ENCODE measurements at regions not wholly inside any gene's neighbourhood (a gene's known extent, or its start where the extent isn't known, plus 50 kb on each side); places are given as distances from the start of the nearest gene placed in this dataset.

DNA sequence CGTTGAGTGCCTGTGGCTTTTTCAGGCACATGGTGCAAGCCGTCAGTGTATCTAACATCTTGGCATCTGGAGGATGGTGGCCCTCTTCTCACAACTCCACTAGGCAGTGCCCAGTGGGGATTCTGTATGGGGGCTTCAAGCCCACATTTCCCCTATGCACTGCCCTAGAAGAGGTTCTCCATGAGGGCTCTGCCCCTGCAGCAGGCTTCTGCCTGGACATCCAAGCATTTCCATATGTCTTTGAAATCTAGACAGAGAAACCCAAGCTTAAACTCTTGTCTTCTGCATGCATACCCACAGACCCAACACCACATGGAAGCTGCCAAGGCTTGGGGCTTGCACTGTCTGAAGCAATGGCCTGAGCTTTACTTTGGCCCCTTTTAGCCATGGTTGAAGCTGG lies 146.4 kb downstream of the ARL4A start:
- TF ChIP-seq RAD21 (IDR thresholded peaks at IDR 0.05) (no peak), HNF4A (conservative IDR thresholded peaks at IDR 0.05) (no peak), GABPA (IDR thresholded peaks at IDR 0.05 in 1 of 2, conservative IDR thresholded peaks at IDR 0.05 in 1 of 2) (no peak)
- TF ChIP-seq, protein P1, sequence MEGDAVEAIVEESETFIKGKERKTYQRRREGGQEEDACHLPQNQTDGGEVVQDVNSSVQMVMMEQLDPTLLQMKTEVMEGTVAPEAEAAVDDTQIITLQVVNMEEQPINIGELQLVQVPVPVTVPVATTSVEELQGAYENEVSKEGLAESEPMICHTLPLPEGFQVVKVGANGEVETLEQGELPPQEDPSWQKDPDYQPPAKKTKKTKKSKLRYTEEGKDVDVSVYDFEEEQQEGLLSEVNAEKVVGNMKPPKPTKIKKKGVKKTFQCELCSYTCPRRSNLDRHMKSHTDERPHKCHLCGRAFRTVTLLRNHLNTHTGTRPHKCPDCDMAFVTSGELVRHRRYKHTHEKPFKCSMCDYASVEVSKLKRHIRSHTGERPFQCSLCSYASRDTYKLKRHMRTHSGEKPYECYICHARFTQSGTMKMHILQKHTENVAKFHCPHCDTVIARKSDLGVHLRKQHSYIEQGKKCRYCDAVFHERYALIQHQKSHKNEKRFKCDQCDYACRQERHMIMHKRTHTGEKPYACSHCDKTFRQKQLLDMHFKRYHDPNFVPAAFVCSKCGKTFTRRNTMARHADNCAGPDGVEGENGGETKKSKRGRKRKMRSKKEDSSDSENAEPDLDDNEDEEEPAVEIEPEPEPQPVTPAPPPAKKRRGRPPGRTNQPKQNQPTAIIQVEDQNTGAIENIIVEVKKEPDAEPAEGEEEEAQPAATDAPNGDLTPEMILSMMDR (IDR thresholded peaks at IDR 0.05; ENCODE audit: low read depth, low read length, missing input control): no peak
- TF ChIP-seq, protein P2, sequence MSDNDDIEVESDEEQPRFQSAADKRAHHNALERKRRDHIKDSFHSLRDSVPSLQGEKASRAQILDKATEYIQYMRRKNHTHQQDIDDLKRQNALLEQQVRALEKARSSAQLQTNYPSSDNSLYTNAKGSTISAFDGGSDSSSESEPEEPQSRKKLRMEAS (IDR thresholded peaks at IDR 0.05): no peak
- TF ChIP-seq, protein P3, sequence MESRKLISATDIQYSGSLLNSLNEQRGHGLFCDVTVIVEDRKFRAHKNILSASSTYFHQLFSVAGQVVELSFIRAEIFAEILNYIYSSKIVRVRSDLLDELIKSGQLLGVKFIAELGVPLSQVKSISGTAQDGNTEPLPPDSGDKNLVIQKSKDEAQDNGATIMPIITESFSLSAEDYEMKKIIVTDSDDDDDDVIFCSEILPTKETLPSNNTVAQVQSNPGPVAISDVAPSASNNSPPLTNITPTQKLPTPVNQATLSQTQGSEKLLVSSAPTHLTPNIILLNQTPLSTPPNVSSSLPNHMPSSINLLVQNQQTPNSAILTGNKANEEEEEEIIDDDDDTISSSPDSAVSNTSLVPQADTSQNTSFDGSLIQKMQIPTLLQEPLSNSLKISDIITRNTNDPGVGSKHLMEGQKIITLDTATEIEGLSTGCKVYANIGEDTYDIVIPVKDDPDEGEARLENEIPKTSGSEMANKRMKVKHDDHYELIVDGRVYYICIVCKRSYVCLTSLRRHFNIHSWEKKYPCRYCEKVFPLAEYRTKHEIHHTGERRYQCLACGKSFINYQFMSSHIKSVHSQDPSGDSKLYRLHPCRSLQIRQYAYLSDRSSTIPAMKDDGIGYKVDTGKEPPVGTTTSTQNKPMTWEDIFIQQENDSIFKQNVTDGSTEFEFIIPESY (IDR thresholded peaks at IDR 0.05): no peak

Data from liver (tissue), 3 donors.